Neural crest cell (in vitro differentiated cells): ENCODE measurements at regions not wholly inside any gene's neighbourhood (a gene's known extent, or its start where the extent isn't known, plus 50 kb on each side); places are given as distances from the start of the nearest gene placed in this dataset.

ENCODE experiments used
- DNase-seq: peaks from one replicate; pipeline ENCODE4 v3.0.0; 2021; ENCODE audit warnings: low read depth, mixed read lengths, low spot score
- H3K27ac Mint-ChIP-seq: one replicate; pipeline ENCODE4 v1.8.0; 2021; ENCODE audit warnings: mild to moderate bottlenecking, mixed read lengths; ENCODE audit not compliant: unreplicated experiment
- H3K27me3 Mint-ChIP-seq: 2 replicates; pipeline ENCODE4 v1.8.0; 2021; ENCODE audit warnings: low read depth, mild to moderate bottlenecking, mixed read lengths
- H3K36me3 Mint-ChIP-seq: 2 replicates; pipeline ENCODE4 v1.8.0; 2021; ENCODE audit warnings: low read depth, mild to moderate bottlenecking, mixed read lengths
- H3K4me1 Mint-ChIP-seq: 2 replicates; pipeline ENCODE4 v1.8.0; 2021; ENCODE audit warnings: mixed read lengths
- H3K4me3 Mint-ChIP-seq: one replicate; pipeline ENCODE4 v1.8.0; 2021; ENCODE audit warnings: mild to moderate bottlenecking, mixed read lengths
- H3K9me3 Mint-ChIP-seq: 2 replicates; pipeline ENCODE4 v1.8.0; 2021; ENCODE audit warnings: mixed read lengths
- TF ChIP-seq, protein P1 (sequence below): fragments of 200-600 bp; sonication (generic); conservative IDR thresholded peaks from 2 replicates; pipeline ENCODE4 v1.5.0; 2021; ENCODE audit warnings: antibody characterized with exemption, mild to moderate bottlenecking

DNA sequence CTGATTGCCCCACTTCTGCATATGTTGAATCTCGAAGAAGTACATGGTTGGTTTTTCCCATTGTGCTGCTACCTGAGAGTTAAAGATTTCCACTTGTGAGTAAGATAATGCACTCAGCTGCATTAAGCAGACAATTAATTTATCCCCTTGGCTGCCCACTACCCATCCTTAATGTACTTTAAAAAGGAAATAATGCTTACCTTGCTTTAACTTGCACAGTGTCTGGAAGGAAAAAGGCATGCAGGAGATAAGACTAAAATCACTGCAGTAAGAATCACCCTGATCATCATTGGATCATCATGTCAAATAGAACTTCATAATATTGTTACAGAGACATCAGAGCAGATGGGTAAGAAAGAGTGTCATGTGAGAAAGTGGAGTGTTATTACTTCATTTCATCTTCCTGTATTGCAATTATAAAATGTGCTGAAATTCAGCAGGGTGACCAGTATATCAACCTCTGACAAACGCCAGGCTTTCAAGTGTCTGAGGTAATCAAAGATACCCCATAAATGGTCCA lies 207.3 kb upstream of the PIK3C3 start:
- Mint-ChIP-seq H3K4me3 (no peak overlapping the region), H3K36me3 (no peaks in the 10 kb centered on the region), H3K27me3 (no peaks in the 10 kb centered on the region), H3K4me1 (peaks cover 14% of the 10 kb centered on the region), H3K9me3 (no peaks in the 10 kb centered on the region), H3K27ac (no peak overlapping the region)
- TF ChIP-seq, protein P1, sequence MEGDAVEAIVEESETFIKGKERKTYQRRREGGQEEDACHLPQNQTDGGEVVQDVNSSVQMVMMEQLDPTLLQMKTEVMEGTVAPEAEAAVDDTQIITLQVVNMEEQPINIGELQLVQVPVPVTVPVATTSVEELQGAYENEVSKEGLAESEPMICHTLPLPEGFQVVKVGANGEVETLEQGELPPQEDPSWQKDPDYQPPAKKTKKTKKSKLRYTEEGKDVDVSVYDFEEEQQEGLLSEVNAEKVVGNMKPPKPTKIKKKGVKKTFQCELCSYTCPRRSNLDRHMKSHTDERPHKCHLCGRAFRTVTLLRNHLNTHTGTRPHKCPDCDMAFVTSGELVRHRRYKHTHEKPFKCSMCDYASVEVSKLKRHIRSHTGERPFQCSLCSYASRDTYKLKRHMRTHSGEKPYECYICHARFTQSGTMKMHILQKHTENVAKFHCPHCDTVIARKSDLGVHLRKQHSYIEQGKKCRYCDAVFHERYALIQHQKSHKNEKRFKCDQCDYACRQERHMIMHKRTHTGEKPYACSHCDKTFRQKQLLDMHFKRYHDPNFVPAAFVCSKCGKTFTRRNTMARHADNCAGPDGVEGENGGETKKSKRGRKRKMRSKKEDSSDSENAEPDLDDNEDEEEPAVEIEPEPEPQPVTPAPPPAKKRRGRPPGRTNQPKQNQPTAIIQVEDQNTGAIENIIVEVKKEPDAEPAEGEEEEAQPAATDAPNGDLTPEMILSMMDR = no peak
- no peak for DNase-seq

DNA sequence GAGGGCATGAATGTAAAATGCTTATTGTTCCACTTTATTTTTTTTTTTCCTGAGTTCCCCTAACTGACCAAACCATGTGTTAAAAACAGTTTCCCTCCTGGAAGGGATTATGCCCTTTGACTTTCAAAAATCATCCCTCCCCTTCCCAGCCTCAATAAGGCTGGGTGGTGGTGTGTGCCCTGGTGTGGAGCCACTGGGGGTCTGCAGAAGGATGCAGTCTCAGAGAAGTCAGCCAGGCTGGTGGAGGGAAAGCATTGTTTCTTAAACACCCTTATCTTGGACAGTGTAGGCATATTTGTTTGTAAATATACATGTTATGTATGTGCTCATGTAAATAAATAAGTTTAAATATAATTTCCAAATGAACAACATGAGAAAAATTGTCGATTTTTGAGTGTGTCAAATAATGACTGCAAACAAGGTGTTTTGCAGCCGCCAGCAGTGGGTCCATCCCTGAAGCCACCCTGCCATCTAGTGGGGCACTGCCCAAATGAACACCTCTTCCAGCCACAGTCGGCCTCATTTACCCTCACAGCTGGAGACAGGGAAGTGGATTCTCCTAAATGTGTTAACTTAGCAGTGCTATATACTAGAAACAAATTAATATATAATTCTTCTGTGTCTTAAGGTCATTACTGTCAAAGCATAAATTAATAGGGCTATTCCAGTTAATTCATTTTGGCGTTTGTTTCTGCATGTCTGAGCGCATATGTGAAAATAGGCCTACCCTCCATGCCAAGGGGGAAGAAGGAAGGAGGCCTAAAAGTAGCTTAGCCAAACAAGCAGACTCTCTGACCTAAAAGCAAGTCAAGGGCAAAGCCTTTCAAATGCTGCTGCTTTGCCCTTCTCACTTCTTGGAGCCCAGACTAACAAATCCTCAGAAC lies 209.6 kb upstream of the PIK3C3 start:
- peak; percentile 58 for DNase-seq
- Mint-ChIP-seq H3K9me3 (no peaks in the 10 kb centered on the region), H3K27me3 (no peaks in the 10 kb centered on the region), H3K27ac (peak overlapping the region; percentile 44), H3K36me3 (no peaks in the 10 kb centered on the region), H3K4me3 (no peak overlapping the region), H3K4me1 (peaks cover 14% of the 10 kb centered on the region)
- TF ChIP-seq, protein P1 = peak; percentile 90

DNA sequence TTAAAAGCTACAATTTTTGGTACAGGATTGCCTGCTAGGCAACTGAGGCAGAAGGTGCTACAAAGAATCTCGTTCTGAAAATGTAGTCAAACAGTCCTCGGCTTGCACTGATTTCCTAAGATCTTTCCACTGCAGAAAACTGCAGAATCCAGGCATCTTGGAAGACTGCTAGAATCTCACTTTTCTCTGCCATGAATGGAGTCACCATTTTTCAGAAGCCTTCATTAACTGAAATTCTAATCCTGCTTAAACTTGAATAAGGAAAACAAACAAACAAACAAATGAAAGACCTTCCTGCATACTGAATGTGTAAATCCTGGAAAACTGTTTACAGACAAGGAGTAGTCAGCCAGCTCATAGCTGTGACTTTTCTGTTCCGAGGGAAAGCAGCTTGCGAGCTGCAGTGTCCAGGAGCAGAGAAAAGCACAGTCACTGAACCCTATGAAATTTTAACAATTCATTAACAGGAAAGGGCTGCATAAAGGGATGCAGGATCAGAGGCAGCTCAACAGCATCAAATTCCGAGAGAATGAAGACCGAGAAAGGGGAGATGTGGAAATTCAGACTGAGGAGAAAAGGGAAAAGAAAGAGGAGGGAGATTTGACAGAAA lies 210.5 kb upstream of the PIK3C3 start:
- H3K27ac Mint-ChIP-seq = peak overlapping the region; percentile 69
- H3K9me3 Mint-ChIP-seq = no peaks in the 10 kb centered on the region
- H3K27me3 Mint-ChIP-seq = no peaks in the 10 kb centered on the region
- no peaks in the 10 kb centered on the region for H3K36me3 Mint-ChIP-seq
- no peak for DNase-seq
- TF ChIP-seq, protein P1 = no peak
- peak overlapping the region; percentile 7 for H3K4me3 Mint-ChIP-seq
- H3K4me1 Mint-ChIP-seq = peaks cover 14% of the 10 kb centered on the region

DNA sequence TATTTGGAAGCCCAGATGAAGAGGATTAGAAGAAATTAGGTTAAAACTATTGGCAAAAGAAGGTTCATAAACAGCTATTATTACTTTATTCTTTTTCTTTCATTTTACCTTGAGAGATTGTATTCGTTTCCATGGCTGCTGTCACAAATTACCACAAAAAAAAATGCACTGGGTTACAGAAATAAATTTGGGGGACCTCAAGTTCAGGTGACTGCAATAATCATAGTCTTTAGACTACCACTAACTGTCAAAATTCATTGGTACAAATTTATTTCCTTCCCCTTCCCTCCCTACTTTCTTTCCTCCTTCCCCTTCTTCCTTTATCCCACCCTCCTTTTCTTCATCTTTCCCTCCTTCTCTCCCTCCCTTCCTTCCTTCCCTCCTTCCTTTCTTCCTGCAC lies 217.8 kb upstream of the PIK3C3 start:
- H3K4me3 Mint-ChIP-seq = no peak overlapping the region
- no peaks in the 10 kb centered on the region for H3K36me3 Mint-ChIP-seq

DNA sequence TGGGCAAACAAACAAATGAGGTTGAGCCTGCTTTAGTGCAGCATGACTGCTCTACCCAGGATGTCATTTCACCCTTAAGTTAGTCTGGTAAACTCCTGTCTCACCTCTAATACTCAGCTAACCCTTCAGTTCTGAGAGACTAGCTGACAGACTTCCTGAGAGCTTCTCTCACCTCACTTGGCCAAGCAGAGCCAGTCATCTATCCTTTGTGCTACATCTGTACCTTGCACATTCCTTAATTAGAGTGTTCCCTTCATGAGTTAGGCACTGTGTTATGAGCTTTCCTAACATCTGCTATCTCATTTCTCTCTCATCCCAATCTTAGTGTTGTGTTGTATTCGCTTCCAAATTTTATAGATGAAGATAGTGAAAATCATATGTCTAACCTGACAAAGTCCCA lies 220.1 kb upstream of the PIK3C3 start:
- Mint-ChIP-seq H3K27me3 (no peaks in the 10 kb centered on the region), H3K4me3 (no peak overlapping the region), H3K4me1 (no peaks in the 10 kb centered on the region), H3K9me3 (no peaks in the 10 kb centered on the region), H3K36me3 (no peaks in the 10 kb centered on the region), H3K27ac (no peak overlapping the region)
- TF ChIP-seq, protein P1 = no peak
- no peak for DNase-seq

More for the DNA sequence above, 217.8 kb upstream of the PIK3C3 start:
- H3K4me1 Mint-ChIP-seq = no peaks in the 10 kb centered on the region
- H3K27me3 Mint-ChIP-seq = no peaks in the 10 kb centered on the region
- TF ChIP-seq, protein P1 = no peak
- no peaks in the 10 kb centered on the region for H3K9me3 Mint-ChIP-seq
- no peak overlapping the region for H3K27ac Mint-ChIP-seq
- DNase-seq = no peak
